Left ventricle myocardium inferior (tissue), 1 donor: ENCODE measurements at regions not wholly inside any gene's neighbourhood (a gene's known extent, or its start where the extent isn't known, plus 50 kb on each side); places are given as distances from the start of the nearest gene placed in this dataset.
"Not testable (repeated sequence)": the region's sequence is repeated elsewhere in the genome, so short reads cannot be mapped to it uniquely, and the experiment has no call there.

Experiments
- DNase-seq: peaks from one replicate; pipeline ENCODE4 v3.0.0-alpha.2; 2020
- H3K27ac ChIP-seq: fragments of 200-600 bp; replicated peaks from 2 replicates; pipeline ENCODE4 v1.8.0; 2021
- H3K27me3 ChIP-seq: fragments of 200-600 bp; 2 replicates; pipeline ENCODE4 v1.8.0; 2021; ENCODE audit warnings: low read depth
- H3K36me3 ChIP-seq: fragments of 200-600 bp; 2 replicates; pipeline ENCODE4 v1.8.0; 2021
- H3K4me1 ChIP-seq: fragments of 200-600 bp; 2 replicates; pipeline ENCODE4 v1.8.0; 2021
- H3K4me3 ChIP-seq: fragments of 200-600 bp; 2 replicates; pipeline ENCODE4 v1.8.0; 2021; ENCODE audit warnings: mild to moderate bottlenecking, moderate library complexity
- H3K9me3 ChIP-seq: fragments of 200-600 bp; replicated peaks from 2 replicates; pipeline ENCODE4 v1.8.0; 2021
- intact Hi-C: fragments of 100-400 bp; cut with micrococcal nuclease; formaldehyde crosslinking; loops from one replicate; pipeline ENCODE4 v1.11.0; 2022
- TF ChIP-seq, protein P1 (sequence below): fragments of 200-600 bp; IDR thresholded peaks from 2 replicates; pipeline ENCODE4 v1.8.0; 2021; ENCODE audit warnings: antibody characterized with exemption, mild to moderate bottlenecking, borderline replicate concordance
- donor health status: DM: no; HTN: yes; CAD: no; lungs with severe emphysema.

DNA sequence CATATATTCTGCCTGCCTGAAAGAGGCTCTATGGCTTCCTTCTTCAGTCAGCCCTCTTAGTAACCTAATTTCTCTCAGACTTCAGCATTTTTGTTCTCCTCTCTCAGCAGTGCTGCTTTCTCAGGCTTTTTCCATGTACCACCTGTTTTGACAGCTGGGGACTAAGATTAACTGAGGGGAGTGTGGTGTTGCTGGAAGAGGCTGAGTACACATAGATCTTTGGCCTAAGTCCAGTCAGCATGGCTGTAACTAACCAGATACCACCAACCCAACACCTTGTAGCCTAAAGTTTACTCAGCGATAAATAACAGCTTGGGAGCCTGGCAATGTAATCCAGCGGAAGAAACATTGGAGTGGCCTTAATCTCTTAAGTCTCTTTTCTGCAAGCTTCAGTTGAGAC is 85.5 kb downstream of the RTL3 start:
- DNase-seq, result no peak
- no peak overlapping the region for H3K27ac ChIP-seq
- TF ChIP-seq, protein P1, sequence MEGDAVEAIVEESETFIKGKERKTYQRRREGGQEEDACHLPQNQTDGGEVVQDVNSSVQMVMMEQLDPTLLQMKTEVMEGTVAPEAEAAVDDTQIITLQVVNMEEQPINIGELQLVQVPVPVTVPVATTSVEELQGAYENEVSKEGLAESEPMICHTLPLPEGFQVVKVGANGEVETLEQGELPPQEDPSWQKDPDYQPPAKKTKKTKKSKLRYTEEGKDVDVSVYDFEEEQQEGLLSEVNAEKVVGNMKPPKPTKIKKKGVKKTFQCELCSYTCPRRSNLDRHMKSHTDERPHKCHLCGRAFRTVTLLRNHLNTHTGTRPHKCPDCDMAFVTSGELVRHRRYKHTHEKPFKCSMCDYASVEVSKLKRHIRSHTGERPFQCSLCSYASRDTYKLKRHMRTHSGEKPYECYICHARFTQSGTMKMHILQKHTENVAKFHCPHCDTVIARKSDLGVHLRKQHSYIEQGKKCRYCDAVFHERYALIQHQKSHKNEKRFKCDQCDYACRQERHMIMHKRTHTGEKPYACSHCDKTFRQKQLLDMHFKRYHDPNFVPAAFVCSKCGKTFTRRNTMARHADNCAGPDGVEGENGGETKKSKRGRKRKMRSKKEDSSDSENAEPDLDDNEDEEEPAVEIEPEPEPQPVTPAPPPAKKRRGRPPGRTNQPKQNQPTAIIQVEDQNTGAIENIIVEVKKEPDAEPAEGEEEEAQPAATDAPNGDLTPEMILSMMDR, result no peak
- H3K36me3 ChIP-seq, result no peaks in the 10 kb centered on the region
- intact Hi-C loops, result no loop called here
- no peaks in the 10 kb centered on the region for H3K27me3 ChIP-seq
- H3K4me3 ChIP-seq, result no peak overlapping the region
- H3K4me1 ChIP-seq, result no peaks in the 10 kb centered on the region
- H3K9me3 ChIP-seq, result no peaks in the 10 kb centered on the region

DNA sequence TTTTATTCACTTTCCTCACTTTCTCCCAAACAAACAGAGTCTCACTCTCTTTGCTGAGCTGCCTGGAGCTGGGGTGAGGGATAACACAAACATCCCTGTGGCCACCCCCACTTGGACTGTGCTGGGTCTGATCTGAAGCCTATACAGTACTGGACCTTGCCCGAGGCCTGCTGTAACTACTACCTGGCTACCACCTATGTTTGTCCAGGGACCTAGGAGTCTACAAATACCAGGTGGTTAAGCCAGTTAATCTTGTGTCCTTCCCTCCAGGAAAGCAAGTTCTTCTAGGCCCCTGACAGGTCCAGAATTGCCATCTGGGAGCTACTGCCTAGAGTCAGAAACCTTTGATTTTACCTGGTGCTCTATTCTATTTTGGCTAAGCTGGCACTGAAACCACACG is 87.3 kb downstream of the RTL3 start:
- Histone ChIP-seq H3K27me3 (no peaks in the 10 kb centered on the region), H3K36me3 (no peaks in the 10 kb centered on the region), H3K4me1 (no peaks in the 10 kb centered on the region), H3K9me3 (no peaks in the 10 kb centered on the region), H3K27ac (no peak overlapping the region), H3K4me3 (no peak overlapping the region)
- intact Hi-C loops, result no loop called here
- TF ChIP-seq, protein P1, result no peak
- DNase-seq, result no peak

DNA sequence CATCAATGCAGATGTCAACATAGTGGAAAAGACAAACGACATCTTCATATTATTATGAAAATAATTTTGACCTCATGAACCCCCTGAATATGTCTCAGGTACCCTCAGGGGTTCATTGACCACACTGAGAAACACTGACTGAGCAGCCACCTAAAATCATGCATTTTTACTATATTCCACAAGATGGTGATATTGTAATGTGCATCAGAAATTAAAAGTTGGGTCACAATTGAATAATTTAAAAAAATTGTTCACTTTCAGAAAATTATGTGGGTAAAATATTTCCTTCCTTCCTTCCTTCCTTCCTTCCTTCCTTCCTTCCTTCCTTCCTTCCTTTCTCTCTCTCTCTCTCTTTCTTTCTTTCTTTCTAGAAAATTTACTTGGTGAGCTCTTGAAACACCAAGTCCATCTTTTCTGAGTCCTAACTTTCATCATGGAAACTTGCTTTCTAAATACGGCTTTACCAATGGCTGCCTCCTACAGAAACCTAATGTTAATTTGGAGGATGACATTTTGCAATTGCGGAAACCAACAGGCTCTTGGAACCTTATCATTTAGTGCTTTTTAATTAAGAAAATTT is 103.6 kb downstream of the RTL3 start:
- Histone ChIP-seq H3K4me1 (no peaks in the 10 kb centered on the region), H3K27ac (no peak overlapping the region), H3K9me3 (peaks cover 10% of the 10 kb centered on the region), H3K4me3 (no peak overlapping the region), H3K36me3 (no peaks in the 10 kb centered on the region), H3K27me3 (no peaks in the 10 kb centered on the region)
- TF ChIP-seq, protein P1, result peak; percentile 52
- DNase-seq, result no peak
- intact Hi-C loops, result no loop called here

DNA sequence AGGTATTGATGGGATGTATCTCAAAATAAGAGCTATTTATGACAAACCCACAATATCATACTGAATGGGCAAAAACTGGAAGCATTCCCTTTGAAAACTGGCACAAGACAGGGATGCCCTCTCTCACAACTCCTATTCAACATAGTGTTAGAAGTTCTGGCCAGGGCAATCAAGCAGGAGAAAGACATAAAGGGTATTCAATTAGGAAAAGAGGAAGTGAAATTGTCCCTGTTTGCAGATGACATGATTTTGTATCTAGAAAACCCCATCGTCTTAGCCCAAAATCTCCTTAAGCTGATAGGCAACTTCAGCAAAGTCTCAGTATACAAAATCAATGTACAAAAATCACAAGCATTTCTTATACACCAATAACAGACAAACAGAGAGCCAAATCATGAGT is 106.5 kb downstream of the RTL3 start:
- H3K27ac ChIP-seq, H3K27me3 ChIP-seq, DNase-seq, H3K9me3 ChIP-seq, H3K4me3 ChIP-seq, H3K36me3 ChIP-seq, intact Hi-C loops, H3K4me1 ChIP-seq: not testable (repeated sequence)

DNA sequence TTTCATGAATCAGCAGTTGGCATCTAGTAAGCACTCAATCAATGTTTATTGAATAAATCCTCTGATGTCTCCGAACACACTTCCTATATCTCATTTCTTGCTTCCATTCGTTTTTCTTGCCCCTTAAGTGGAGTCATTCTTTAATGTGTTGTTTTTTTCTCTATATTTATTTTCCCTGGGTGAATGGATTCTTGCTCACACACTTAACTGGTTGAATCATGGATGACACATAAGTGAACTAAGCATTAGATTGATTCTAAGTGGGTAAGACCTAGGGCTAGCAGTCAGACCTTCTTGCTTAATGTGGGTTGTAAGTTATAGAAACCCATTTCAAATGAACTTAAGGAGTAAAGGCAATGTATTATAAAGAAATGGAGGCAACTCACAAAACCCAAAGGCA is 111.1 kb downstream of the RTL3 start:
- no peaks in the 10 kb centered on the region for H3K4me1 ChIP-seq
- peaks cover 12% of the 10 kb centered on the region for H3K9me3 ChIP-seq
- no peak overlapping the region for H3K4me3 ChIP-seq
- DNase-seq, result no peak
- H3K36me3 ChIP-seq, result no peaks in the 10 kb centered on the region
- TF ChIP-seq, protein P1, result no peak
- intact Hi-C loops, result no loop called here
- H3K27ac ChIP-seq, result no peak overlapping the region
- no peaks in the 10 kb centered on the region for H3K27me3 ChIP-seq

DNA sequence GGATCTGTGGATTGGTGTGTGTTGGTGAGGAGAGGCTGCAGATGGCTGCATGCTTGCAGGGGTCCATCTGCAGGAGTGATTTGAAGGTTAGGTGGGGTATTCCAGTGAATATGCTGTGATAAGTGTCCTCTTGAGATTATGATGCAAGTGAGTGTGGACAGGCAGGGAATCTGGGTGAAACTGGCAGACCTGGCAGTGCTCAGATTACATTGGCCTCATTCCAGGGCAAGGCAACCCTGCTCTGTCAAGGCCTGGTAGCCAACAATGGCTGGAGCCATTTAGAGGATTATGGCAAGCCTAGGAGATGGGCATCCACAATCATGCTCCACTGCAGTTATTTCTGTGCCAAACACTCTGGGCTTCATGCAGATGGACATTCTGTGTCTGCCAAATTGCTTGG is 113.9 kb downstream of the RTL3 start:
- Histone ChIP-seq H3K4me1 (no peaks in the 10 kb centered on the region), H3K9me3 (peaks cover 12% of the 10 kb centered on the region), H3K27me3 (no peaks in the 10 kb centered on the region), H3K4me3 (no peak overlapping the region), H3K27ac (no peak overlapping the region), H3K36me3 (no peaks in the 10 kb centered on the region)
- DNase-seq, result no peak
- TF ChIP-seq, protein P1, result no peak
- intact Hi-C loops, result no loop called here
